PC-9 (cell line): ENCODE measurements at regions not wholly inside any gene's neighbourhood (a gene's known extent, or its start where the extent isn't known, plus 50 kb on each side); places are given as distances from the start of the nearest gene placed in this dataset.
A peak's percentile ranks its signal among the peaks of the same experiment; 100 is the strongest.

Experiments
- BruUV-seq: library from RNA; stranded (reverse); fragments of 400-500 nt; replicated peaks from 2 replicates; lab custom pipeline; 2021; lab: Mats Ljungman, UMichigan
- CTCF ChIA-PET: fragments of 300-600 bp; sonication (Branson Sonifier 250); formaldehyde crosslinking; loops from one replicate; lab custom pipeline; 2022; ENCODE audit warnings: antibody characterized with exemption; lab: Charles Lee
- POLR2A ChIA-PET: fragments of 300-600 bp; sonication (Branson Sonifier 250); formaldehyde crosslinking; loops from one replicate; lab custom pipeline; 2022; ENCODE audit warnings: antibody characterized with exemption; ENCODE audit not compliant: unreplicated experiment; lab: Charles Lee
- DNase-seq, 2 experiments: peaks; one replicate each; pipeline versions ENCODE4 v3.0.0 to v3.0.0-alpha.2; 2015 to 2022; ENCODE audit warnings: mixed read lengths in 1 of 2
- H2AFZ ChIP-seq: fragments of 200-600 bp; sonication (generic); 2 replicates; pipeline ENCODE4 v1.8.1; 2017; ENCODE audit warnings: antibody characterized with exemption
- H3F3A ChIP-seq: fragments of 200-600 bp; sonication (generic); 2 replicates; pipeline ENCODE4 v1.8.1; 2017; ENCODE audit warnings: antibody characterized with exemption, mild to moderate bottlenecking, low read depth; ENCODE audit not compliant: insufficient read depth
- H3K27ac ChIP-seq: fragments of 200-600 bp; sonication (generic); 2 replicates; pipeline ENCODE4 v1.6.1; 2016; ENCODE audit warnings: mixed run types
- H3K27me3 ChIP-seq: fragments of 200-600 bp; sonication (generic); 2 replicates; pipeline ENCODE4 v1.6.1; 2016; ENCODE audit warnings: low read depth, mixed run types; ENCODE audit not compliant: insufficient read depth
- H3K36me3 ChIP-seq: fragments of 200-600 bp; sonication (generic); 2 replicates; pipeline ENCODE4 v1.6.1; 2016; ENCODE audit warnings: low read depth, mixed run types
- H3K4me1 ChIP-seq: fragments of 200-600 bp; sonication (generic); replicated peaks from 2 replicates; pipeline ENCODE4 v1.6.1; 2016; ENCODE audit warnings: mixed run types; ENCODE audit not compliant: insufficient read depth
- H3K4me2 ChIP-seq: fragments of 200-600 bp; sonication (generic); 2 replicates; pipeline ENCODE4 v1.6.1; 2017; ENCODE audit warnings: mixed run types
- H3K4me3 ChIP-seq: fragments of 200-600 bp; sonication (generic); 2 replicates; pipeline ENCODE4 v1.6.1; 2016; ENCODE audit warnings: mixed run types
- H3K79me2 ChIP-seq: fragments of 200-600 bp; sonication (generic); 2 replicates; pipeline ENCODE4 v1.6.1; 2017; ENCODE audit warnings: low read depth, mixed run types
- H3K9me2 ChIP-seq: fragments of 200-600 bp; sonication (generic); 2 replicates; pipeline ENCODE4 v1.8.1; 2017; ENCODE audit warnings: mild to moderate bottlenecking; ENCODE audit not compliant: insufficient read depth
- H3K9me3 ChIP-seq: fragments of 200-600 bp; sonication (generic); 2 replicates; pipeline ENCODE4 v1.8.1; 2016; ENCODE audit warnings: low read depth; ENCODE audit not compliant: insufficient read depth
- H4K20me1 ChIP-seq: fragments of 200-600 bp; sonication (generic); 2 replicates; pipeline ENCODE4 v1.8.1; 2017; ENCODE audit not compliant: insufficient read depth
- CTCF ChIP-seq: fragments of 200-600 bp; sonication (generic); conservative IDR thresholded peaks from 2 replicates; pipeline ENCODE4 v1.6.1; 2017; ENCODE audit warnings: mixed run types, antibody characterized with exemption, mild to moderate bottlenecking, moderate library complexity
- EZH2 ChIP-seq: fragments of 200-600 bp; sonication (generic); IDR thresholded peaks from 2 replicates; pipeline ENCODE4 v1.8.0; 2017; ENCODE audit warnings: antibody characterized with exemption, low read depth
- intact Hi-C: fragments of 100-400 bp; cut with micrococcal nuclease; formaldehyde crosslinking; loops from one replicate; pipeline ENCODE4 v1.10.0; 2022; ENCODE audit not compliant: unreplicated experiment

GRCh38 chr2:240235811-240236210 is 95.4 kb upstream of the OTOS start:
- Histone ChIP-seq H3K9me2 (no peaks in the 10 kb centered on the region), H3K4me3 (no peak overlapping the region), H3K27ac (no peak overlapping the region), H3K4me2 (no peak overlapping the region), H3K27me3 (0 out of 2 replicates have a peak, but pooled peaks cover 4% of the 10 kb centered on the region), H4K20me1 (no peaks in the 10 kb centered on the region), H3K4me1 (peaks cover 12% of the 10 kb centered on the region; the same call in 1 of the 2 replicates), H3K36me3 (no peaks in the 10 kb centered on the region), H3K79me2 (no peaks in the 10 kb centered on the region), H3F3A (peaks cover 21% of the 10 kb centered on the region; the same call in 1 of the 2 replicates), H2AFZ (no peak overlapping the region), H3K9me3 (no peaks in the 10 kb centered on the region)
- no peak for TF ChIP-seq CTCF
- no peak for TF ChIP-seq EZH2
- ChIA-PET POLR2A (interaction anchor here (0.7 kb wide), 1 partner anchor 20 kb away, joined by 4 read pairs; no protein-coding TSS in a partner anchor), CTCF (no interaction called here)
- intact Hi-C loops, result no loop called here
- no TSS peak for BruUV-seq
- DNase-seq, result no peak

GRCh38 chr2:240236217-240237111 is 96.0 kb upstream of the OTOS start:
- no peaks in the 10 kb centered on the region for H3K36me3 ChIP-seq
- H3K9me3 ChIP-seq, result no peaks in the 10 kb centered on the region
- intact Hi-C loops, result no loop called here
- H3K27me3 ChIP-seq, result 0 out of 2 replicates have a peak, but pooled peaks cover 10% of the 10 kb centered on the region
- ChIA-PET POLR2A (interaction anchor here (0.6 kb wide), 1 partner anchor 71 kb away, joined by 3 read pairs; no protein-coding TSS in a partner anchor), CTCF (no interaction called here)
- H3K9me2 ChIP-seq, result no peaks in the 10 kb centered on the region
- H3K27ac ChIP-seq, result no peak overlapping the region
- H2AFZ ChIP-seq, result no peak overlapping the region
- H3K4me2 ChIP-seq, result no peak overlapping the region
- no peak for TF ChIP-seq EZH2
- no peak for TF ChIP-seq CTCF
- H3K4me3 ChIP-seq, result no peak overlapping the region
- H3K79me2 ChIP-seq, result no peaks in the 10 kb centered on the region
- no TSS peak for BruUV-seq
- H3K4me1 ChIP-seq, result peaks cover 12% of the 10 kb centered on the region; the same call in 1 of the 2 replicates
- H4K20me1 ChIP-seq, result no peaks in the 10 kb centered on the region
- peaks cover 21% of the 10 kb centered on the region; the same call in 1 of the 2 replicates for H3F3A ChIP-seq
- DNase-seq, result no peak

GRCh38 chr2:240237609-240238174 is 97.2 kb upstream of the OTOS start:
- no TSS peak for BruUV-seq

More at GRCh38 chr2:240237609-240238174, 97.2 kb upstream of the OTOS start:
- DNase-seq, result peak in 1 of 2 experiments; percentile 73
- intact Hi-C loops, result no loop called here
- ChIA-PET CTCF (interaction anchor here (0.6 kb wide), 1 partner anchor 150 kb away, joined by 3 read pairs; no protein-coding TSS in a partner anchor), POLR2A (no interaction called here)
- H3K79me2 ChIP-seq, result no peaks in the 10 kb centered on the region
- peaks cover 21% of the 10 kb centered on the region; the same call in 1 of the 2 replicates for H3F3A ChIP-seq
- H3K4me2 ChIP-seq, result no peak overlapping the region
- H3K36me3 ChIP-seq, result no peaks in the 10 kb centered on the region
- no peak for TF ChIP-seq CTCF
- no peak for TF ChIP-seq EZH2
- no peak overlapping the region for H3K27ac ChIP-seq
- H2AFZ ChIP-seq, result no peak overlapping the region
- H3K4me1 ChIP-seq, result peaks cover 12% of the 10 kb centered on the region; the same call in 1 of the 2 replicates
- H3K9me3 ChIP-seq, result no peaks in the 10 kb centered on the region
- H3K27me3 ChIP-seq, result 0 out of 2 replicates have a peak, but pooled peaks cover 10% of the 10 kb centered on the region
- no peak overlapping the region for H3K4me3 ChIP-seq
- H4K20me1 ChIP-seq, result no peaks in the 10 kb centered on the region
- H3K9me2 ChIP-seq, result no peaks in the 10 kb centered on the region
